Cardiac fibroblast (primary cell): ENCODE measurements at regions not wholly inside any gene's neighbourhood (a gene's known extent, or its start where the extent isn't known, plus 50 kb on each side); places are given as distances from the start of the nearest gene placed in this dataset.

Experiments
- DNase-seq, 2 donors: peaks; one replicate each; pipeline versions ENCODE4 v3.0.0 to v3.0.0-alpha.2; 2010; ENCODE audit warnings: low read depth in 2 of 2
- H3K4me3 ChIP-seq, 2 donors: replicated peaks in 1 of 2; 1 replicate in 1 of 2; 2 replicates in 1 of 2; pipeline ENCODE4 v1.5.1; 2011; ENCODE audit warnings: low read depth in 2 of 2, low read length in 2 of 2, mild to moderate bottlenecking in 2 of 2, moderate library complexity in 1 of 2
- CTCF ChIP-seq: IDR thresholded peaks from one replicate; pipeline ENCODE4 v1.5.1; 2011; ENCODE audit warnings: low read depth, mild to moderate bottlenecking, low read length, inconsistent platforms

- no peak overlapping the region for H3K4me3 ChIP-seq
- TF ChIP-seq CTCF: no peak
- DNase-seq: no peak
These were observed 137.9 kb upstream of the CXCR4 start for GRCh38 chr2:136255648-136256461.

GRCh38 chr2:136255127-136255526 is 137.2 kb upstream of the CXCR4 start:
- DNase-seq: no peak

GRCh38 chr2:136254681-136255080 is 136.7 kb upstream of the CXCR4 start:
- DNase-seq: no peak
- H3K4me3 ChIP-seq: no peak overlapping the region
- TF ChIP-seq CTCF: no peak

More at GRCh38 chr2:136255127-136255526, 137.2 kb upstream of the CXCR4 start:
- TF ChIP-seq CTCF: no peak
- H3K4me3 ChIP-seq: no peak overlapping the region

- TF ChIP-seq CTCF: no peak
- H3K4me3 ChIP-seq: no peak overlapping the region
- DNase-seq: no peak
These were observed 135.5 kb upstream of the CXCR4 start for GRCh38 chr2:136253288-136254004.

- DNase-seq: peak in 1 of 2 donors; percentile 10
- no peak for TF ChIP-seq CTCF
- no peak overlapping the region for H3K4me3 ChIP-seq
These were observed 134.1 kb upstream of the CXCR4 start for GRCh38 chr2:136251885-136252585.

GRCh38 chr2:136251197-136251884 is 133.4 kb upstream of the CXCR4 start:
- no peak for TF ChIP-seq CTCF
- no peak for DNase-seq
- H3K4me3 ChIP-seq: no peak overlapping the region
